HG02852 (cell line): ENCODE measurements at regions not wholly inside any gene's neighbourhood (a gene's known extent, or its start where the extent isn't known, plus 50 kb on each side); places are given as distances from the start of the nearest gene placed in this dataset.
A peak's percentile ranks its signal among the peaks of the same experiment; 100 is the strongest.
"Not testable (repeated sequence)": the region's sequence is repeated elsewhere in the genome, so short reads cannot be mapped to it uniquely, and the experiment has no call there.

Experiments used
- ATAC-seq: cut with Tn5 transposase; IDR thresholded peaks from one replicate; pipeline ENCODE4 v1.9.1; 2021; ENCODE audit warnings: mild to moderate bottlenecking, moderate library complexity; ENCODE audit not compliant: unreplicated experiment

DNA sequence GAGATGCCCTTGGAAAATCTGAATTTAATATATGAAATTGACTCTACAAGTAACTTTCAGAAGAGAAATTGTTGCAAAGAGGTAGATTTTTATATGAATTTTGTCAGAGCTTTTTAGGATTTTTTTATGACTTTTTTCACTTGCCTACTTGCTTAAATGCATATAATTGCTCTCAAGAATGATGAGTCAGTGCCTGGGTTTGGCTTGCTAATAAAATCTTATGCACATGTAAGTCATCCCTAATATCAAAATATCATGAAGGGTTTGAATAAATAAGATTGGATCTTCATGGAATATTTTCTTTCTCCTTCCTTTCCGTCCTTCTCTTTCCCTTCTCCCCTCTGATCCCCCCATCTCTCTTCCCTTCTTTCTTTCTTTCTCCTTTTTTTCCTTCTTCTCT, 354.1 kb downstream of the TXNL1 start:
- ATAC-seq = no peak

DNA sequence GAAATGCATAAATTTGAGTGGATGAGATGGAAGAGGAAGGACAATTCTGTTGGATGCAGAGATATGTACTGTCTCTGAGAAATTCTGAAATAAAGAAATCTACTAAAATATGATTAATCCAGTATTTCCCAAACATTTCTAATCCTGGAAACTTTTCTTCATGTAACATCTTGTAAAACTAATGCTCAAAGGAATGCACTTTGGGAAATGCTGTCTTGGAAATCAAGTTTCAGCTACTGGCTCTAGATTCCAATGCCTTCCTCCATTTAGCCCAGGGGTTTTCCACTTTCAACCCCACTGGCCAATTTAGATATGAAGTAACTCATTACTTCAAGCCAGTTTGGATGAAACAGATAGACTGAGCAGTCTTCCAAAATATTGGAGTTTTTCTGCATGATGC, 355.1 kb downstream of the TXNL1 start:
- no peak for ATAC-seq

DNA sequence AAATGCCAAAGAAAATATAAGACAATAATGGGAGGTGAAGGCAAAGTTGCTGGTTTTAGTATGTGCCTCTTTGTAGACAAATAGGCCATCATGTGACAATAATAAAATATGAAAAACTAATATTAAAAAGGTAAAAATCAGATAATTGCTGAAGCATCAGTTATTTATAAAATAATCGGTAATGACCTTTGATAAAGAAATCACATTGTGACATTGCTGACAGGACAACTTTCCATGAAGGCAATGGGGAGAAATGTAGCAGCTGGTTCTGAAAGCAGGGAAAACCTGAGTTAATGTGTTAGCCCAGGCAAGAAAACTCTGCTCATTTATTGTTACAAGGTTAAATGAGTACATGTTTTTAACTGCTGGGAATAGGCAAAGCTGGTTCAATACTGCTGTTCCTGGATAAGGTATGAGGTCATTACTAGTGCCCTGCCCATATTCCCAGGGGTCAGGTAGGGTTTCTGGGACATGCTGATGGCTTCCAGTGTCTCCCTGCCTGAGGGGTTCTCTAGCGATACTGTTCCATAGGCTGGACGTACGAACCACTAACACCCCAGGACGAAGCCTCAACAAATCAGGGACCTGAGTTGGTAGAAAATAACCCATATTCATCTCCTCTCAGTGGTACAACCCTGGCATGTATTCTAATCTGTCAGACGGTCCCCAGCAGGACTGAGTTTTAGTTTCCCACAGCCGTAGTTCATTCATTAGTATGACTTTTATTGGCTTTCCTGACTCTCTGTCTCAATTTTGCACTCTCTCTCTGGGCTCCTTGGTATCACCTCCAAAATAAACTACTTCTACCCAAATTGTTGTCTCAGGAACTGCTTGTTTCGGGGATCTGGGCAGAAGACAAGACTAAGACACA, 355.9 kb downstream of the TXNL1 start:
- no peak for ATAC-seq

DNA sequence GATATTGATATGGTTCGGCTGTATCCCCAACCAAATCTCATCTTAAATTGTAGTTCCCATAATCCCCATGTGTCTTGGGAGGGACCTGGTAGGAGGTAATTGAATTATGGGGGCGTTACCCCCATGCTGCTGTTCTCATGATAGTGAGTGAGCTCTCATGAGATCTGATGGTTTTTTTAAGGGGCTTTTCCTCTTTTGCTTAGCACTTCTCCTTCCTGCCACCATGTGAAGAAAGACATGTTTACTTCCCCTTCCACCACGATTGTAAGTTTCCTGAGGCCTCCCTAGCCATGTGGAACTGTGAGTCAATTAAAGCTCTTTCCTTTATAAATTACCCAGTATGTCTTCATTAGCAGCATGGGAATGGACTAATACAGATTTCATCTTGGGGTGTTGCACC, 358.6 kb downstream of the TXNL1 start:
- not testable (repeated sequence) for ATAC-seq

DNA sequence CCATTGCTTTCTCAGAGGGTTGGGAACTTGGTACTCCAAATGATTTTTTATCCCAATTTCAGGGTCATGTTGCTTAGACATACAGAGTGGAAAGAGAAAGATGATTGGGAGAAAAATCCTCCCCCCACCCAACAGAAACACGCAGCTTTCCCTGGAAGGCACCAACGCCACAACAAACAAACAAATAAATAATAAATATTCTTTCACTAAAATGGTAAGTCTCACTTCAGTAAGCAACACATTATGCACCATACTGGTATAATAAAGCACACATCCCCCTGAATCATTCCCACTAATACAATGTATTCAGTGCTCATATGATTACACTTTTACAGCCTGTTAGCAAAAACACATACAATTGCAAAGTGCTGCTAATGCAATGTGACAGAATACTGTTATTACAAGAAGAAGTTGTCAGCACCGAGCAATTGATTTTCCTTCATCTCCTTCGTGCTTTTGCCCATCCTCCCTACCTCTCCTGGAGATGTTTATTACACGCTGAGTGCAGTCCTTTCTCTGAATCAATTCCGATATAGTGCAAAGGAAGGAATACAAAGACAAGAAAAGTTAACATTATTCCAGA, 359.9 kb downstream of the TXNL1 start:
- no peak for ATAC-seq

DNA sequence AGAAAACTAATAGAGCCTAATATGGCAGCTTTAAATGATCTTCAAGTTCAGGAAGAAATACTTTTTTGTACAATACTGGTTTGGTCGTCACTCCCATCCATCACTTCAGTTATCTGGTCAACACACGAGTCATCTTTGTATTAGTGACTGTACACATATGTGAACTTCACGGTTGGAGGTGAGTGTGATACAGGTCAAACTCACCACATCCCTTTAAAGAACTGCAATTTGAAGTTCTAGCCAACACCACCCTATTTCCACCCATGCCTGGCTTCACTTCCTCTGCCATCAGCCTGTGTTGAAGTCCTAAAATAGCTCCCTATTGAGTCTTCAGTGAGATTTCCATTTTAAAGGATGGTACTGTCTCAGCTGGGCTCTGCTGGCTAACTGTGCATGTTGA, 361.9 kb downstream of the TXNL1 start:
- ATAC-seq = no peak

DNA sequence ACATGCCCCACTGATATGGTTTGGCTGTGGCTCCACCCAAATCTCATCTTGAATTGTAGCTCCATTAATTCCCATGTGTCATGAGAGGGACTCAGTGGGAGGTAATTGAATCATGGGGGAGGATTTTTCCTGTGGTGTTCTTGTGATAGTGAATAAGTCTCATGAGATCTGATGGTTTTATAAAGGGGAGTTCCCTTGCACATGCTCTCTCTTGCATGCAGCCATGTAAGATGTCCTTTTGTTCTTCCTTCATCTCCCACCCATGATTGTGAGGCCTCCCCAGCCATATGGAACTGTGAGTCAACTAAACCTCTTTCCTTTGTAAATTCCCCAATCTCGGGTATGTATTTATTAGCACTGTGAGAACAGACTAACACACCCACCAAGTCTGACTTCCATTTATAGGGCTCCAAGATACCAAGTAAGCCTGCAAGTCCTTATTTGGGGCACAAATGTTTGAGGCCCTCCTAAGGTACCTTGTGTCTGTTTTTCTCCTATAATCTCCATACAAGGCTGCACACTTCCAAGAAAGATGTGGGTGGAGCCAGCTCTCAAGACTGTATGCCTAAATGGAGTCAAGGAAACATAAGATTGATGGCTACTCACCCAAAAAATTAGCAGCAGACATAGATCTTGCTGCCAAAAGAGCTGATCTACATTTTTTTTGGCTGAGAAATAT, 364.7 kb downstream of the TXNL1 start:
- ATAC-seq = no peak

DNA sequence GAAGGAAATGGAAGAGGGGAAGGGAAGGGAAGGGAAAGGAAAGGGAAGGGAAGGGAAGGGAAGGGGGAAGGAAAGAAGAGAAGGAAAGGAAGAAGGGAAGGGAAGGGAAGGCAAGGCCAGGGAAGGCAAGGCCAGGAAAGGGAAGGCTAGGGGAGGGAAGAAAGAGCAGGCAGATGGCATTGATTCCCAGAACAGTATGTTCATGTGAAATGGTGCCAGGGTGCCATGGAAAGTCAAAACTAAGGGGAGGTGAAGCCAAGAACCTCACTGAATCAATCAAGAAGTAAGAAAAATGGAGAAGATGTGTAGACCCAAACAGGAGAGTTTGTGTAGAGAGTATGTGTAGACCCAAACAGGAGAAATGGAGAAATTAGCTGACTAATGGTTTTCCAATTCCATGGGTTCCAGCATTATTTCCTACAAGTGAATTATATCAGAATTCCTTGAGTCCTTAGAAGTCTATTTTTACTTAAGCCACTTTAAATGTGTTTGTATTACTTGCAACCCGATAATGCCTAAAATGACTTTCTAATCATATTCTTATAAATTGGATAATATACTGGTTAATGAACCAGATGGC, 367.6 kb downstream of the TXNL1 start:
- ATAC-seq = no peak

DNA sequence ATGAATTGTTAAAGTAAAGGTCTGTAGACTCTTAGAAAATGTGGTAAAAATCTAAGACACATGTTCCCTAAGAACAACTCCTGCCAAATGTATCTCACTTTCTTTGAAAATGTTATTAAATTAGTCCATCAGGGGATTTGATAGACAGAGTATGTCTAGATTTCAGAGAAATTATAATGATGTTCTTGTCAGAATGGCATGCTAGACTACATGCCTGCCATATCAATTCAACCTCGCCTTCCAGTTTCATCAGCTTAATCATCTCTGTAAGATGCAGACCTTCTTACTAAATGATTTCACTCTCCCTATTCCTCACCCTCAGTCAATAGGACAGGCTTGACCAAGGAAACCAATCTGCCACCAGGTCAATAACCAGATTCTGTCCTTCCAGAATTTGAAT, 368.4 kb downstream of the TXNL1 start:
- no peak for ATAC-seq

DNA sequence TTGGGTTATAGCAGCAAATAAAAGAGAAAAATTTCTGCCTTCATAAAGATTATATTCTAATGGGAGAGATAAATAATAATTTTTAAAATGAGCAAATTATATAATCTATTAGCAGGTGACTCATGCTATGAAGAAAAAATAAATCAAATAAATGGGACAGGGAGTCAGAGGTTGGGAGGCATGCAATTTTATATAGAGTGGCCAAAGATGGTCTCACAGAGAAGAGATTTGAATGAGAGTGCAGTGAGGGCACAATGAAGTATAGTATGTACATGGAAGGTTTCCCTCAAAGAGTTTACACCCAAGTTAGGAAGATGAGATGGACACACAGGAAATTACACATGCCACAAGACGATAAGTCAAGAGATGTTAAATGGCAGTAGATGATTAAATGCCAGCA, 369.4 kb downstream of the TXNL1 start:
- ATAC-seq = no peak

DNA sequence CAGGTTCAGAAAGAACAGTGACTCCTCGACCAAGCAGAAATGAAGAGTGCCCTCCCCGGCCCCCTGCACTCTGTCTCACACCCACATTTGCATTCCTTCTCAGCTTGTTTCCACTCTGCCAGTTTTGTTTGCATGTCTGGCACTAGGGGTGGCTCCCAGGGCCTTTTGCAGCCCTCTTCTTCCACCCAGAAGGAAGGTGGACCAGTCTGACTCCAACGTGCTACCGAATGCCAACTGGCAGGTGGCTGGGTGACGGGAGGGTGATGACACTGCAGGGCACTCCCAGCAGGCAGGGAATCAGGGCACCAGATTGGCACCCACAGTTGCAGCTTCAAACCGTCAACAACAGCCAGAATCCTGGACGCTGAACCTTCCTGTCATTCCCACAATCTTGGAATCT, 371.1 kb downstream of the TXNL1 start:
- no peak for ATAC-seq

DNA sequence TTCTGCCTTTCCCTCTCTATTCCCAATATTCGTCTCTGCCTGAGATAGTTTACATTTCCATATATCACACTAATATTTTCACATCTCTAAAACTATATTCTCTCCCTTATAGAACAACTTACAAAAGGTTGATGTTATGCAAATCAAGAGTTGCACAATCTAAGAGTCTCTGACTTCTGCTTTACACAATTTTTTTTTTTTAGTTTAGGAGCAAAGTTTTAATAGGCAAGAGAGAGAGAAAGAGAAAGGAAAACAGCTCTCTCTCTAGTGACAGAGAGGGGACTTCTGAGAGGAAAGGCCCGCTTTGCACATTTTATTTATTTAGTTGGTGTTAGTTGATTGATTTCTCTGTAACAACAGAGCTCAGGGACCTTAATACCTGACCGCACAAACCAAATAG, 380.2 kb downstream of the TXNL1 start:
- no peak for ATAC-seq

DNA sequence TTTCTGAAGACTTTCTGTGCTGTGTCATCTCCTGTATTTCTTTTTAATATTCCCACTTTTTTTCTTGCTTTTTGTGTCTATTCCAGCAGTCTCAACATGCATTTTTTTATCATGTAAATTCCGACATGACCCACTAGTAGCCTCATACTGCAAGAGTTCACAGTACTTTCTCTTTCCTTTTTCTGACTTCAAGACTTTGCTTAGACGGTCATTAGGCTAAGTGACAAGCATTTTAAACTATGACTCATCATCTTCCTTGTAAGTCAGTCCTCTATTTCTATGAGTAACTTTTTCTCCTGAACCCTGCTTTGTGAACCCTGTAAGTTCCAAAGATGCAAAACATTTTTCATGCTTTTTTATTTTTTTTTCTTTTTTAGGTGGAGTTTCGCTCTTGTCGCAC, 381.2 kb downstream of the TXNL1 start:
- ATAC-seq = peak; percentile 71

DNA sequence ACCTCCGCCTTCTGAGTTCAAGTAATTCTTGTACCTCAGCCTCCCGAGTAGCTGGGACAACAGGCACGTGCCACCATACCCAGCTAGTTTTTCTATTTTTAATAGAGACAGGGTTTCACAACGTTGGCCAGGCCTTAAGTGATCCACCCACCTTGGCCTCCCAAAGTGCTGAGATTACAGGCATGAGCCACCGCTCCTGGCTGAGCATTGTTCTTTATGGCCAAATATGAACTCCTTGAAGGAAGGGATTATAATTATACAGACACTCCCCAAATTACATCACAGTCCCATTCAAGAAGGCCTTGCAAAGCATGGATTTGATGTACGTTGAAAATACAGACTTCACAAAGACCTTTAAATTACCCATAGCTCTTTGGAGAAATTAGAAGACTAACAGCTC, 381.7 kb downstream of the TXNL1 start:
- no peak for ATAC-seq

DNA sequence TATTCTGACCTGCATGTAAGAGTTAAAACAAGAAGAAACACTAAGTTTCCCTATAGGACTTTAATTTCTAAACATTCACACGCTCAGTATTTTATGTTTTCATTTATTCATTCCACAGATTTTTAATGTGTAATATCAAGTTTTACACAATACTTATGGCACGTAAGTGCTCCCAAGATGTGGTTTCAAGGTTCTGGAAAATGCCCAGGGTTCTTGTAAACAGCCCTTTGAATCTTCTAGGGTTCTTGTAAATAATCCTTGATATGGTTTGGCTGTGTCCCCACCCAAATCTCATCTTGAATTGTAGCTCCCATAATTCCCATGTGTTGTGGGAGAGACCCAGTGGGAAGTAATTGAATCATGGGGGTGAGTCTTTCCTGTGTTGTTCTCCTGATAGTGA, 383.0 kb downstream of the TXNL1 start:
- no peak for ATAC-seq

DNA sequence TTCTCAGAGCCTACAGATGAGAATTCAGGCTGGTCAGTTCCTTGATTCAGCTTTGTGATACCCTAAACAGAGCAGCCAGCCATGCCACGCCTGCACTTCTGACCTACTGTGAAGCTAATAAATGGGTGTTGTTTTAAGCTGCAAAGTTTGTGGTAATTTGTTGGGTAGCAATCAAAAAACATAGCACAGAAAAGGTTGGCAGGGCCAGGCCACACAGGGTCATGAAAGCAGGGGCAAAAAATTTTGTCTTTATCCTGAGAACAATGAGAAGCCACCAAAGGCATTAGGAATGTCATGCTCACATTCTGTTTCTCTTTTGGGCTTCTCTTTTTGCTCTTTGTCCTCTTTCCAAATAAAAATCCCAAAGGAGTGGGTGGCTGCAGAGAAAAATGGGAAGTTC, 385.9 kb downstream of the TXNL1 start:
- no peak for ATAC-seq

DNA sequence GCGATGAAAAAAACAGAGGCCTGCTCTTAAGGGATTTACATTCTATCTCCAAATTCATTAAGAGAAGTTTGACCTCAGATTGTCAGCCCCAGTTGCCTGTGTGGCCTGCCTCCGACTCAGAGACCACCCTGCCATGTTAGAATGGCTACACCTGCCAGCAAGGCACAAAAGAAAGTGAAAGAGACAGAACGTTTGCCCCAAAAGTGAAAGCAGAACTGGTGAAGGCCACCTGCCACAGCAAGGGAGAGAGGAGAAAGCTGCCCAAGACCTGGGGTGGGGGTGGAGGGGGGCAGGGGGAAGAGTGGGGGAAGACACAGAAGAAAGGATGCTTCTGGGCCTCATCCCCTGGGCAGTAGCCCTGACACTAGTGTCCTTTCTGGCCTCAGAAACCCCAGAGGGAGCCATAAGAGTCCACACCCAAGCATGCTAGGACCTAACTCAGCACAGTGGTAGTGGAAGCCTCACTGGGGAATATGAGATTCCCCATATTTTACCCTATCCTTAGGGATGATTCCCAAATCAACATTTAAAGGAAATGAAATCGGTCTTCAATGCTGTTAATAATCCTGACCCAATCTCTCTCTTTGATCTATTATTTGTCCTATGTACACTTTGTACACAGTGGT, 389.7 kb downstream of the TXNL1 start:
- ATAC-seq = peak; percentile 84

DNA sequence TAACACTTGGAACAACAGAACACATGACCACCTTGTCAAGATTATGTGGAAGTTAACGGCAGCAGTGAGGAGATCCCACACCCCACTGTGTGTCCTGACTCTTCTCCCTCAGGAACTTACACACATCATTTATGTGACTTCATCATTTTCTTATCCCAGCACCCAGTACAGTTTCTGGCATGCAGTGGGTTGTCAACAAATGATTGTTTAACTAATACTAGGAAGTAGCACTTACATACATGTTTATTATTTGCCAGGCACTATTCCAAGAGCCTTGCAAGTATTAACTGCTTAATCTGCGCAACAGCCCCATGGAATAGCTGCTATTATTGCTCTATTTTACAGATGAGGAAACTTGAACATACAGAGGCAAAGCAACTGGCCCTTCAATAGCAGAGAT, 391.5 kb downstream of the TXNL1 start:
- no peak for ATAC-seq

DNA sequence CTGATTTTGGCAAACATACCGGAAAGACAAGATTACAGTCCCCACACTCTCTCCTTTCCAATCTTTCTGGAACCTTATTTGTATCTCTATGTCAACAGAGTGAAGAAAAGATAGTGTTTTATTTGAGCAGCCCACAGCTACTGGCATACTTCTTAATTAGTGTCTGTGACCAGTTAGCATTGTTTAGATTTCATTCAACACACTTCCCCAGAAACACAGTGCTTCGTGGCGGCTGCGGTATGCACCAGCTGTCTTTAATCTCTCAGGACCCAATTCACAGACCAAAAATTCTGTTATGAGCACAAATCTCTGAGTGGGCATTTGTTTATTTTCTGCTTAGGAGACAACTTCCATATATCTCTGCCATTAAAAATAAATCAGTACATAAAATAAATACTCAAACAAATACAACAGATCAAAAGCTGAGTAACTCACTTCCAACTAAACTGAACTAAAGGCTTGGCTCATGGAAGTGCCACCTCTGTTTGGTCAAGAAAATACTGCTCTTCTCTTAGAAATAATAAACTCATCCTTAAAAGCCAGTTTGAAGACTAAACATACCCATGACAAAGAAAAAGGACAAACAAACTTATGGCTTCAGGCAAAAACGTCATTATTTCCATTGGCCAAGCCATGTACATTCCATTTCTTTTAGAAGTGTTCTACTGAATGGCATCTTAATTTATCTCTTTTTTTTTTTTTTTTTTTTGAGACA, 392.4 kb downstream of the TXNL1 start:
- ATAC-seq = no peak

DNA sequence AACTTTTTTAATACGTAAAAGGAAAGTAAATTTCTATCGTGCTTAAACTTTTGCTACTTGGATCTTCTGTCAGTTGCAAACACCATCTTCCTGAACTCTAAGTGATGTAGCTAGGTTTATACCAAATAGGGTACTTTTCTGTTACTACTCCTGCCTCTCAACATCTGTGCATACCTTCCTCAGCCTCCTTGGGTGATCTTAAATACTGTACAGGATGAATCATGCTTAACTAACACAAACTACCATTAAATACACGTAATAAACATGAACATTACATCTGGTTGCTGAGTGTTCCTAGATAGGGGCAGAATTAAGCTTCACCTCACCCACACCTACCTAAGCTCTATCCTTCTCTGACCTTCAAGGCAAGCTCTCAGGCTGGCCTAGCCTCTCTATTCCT, 398.0 kb downstream of the TXNL1 start:
- ATAC-seq = no peak

DNA sequence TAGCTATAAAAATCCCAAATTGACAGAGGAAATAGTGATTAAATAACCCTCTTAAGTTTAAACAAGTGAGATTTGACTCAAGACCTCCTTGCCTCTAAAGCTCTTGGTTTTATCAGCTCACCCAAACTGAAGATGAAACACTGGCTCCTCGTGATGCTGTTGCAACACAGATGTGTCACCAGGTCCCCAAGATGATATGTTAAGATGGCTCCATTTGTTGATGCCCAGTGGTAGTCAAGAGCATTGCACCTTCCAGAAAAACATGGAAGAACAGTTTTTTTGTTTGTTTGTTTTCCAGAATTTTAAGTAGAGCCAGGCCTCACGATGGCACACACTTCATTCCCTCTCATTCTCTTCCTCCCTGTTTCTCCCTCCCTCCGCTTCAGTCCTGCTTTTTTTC, 399.8 kb downstream of the TXNL1 start:
- ATAC-seq = no peak
